Thyroid gland (tissue), 4 donors: ENCODE measurements at regions not wholly inside any gene's neighbourhood (a gene's known extent, or its start where the extent isn't known, plus 50 kb on each side); places are given as distances from the start of the nearest gene placed in this dataset.

ENCODE experiments used
- DNase-seq, 2 donors: peaks; one replicate each; pipeline ENCODE4 v3.0.0-alpha.2; 2019
- H3K27ac ChIP-seq, 3 donors: fragments of 200-600 bp; sonication (generic); 1 replicate in 2 of 3; 2 replicates in 1 of 3; pipeline ENCODE4 v1.5.1; 2016 to 2019; ENCODE audit warnings: mild to moderate bottlenecking in 1 of 3, moderate library complexity in 1 of 3
- H3K27me3 ChIP-seq: fragments of 200-600 bp; sonication (generic); one replicate; pipeline ENCODE4 v1.5.1; 2019
- H3K36me3 ChIP-seq, 2 donors: fragments of 200-600 bp; sonication (generic); one replicate each; pipeline ENCODE4 v1.5.1; 2016 to 2019
- H3K4me1 ChIP-seq, 2 donors: fragments of 200-600 bp; sonication (generic); one replicate each; pipeline ENCODE4 v1.5.1; 2017 to 2019
- H3K4me3 ChIP-seq, 3 donors: fragments of 200-600 bp; sonication (generic); replicated peaks in 1 of 3; 1 replicate in 2 of 3; 2 replicates in 1 of 3; pipeline ENCODE4 v1.5.1; 2016; ENCODE audit warnings: mild to moderate bottlenecking in 1 of 3
- H3K9me3 ChIP-seq: fragments of 200-600 bp; sonication (generic); one replicate; pipeline ENCODE4 v1.5.1; 2017
- CTCF ChIP-seq, 6 experiments: fragments of 200-600 bp in 3 of 6; fragments of 450-650 bp in 3 of 6; sonication (generic) in 3 of 6; IDR thresholded peaks; one replicate each; pipeline ENCODE4 v1.5.1; 2016 to 2019; ENCODE audit warnings: antibody characterized with exemption in 6 of 6, mild to moderate bottlenecking in 2 of 6, inconsistent platforms in 1 of 6, moderate library complexity in 1 of 6
- POLR2A ChIP-seq, 2 donors: fragments of 450-650 bp; IDR thresholded peaks; one replicate each; pipeline ENCODE4 v1.6.1; 2017; ENCODE audit warnings: antibody characterized with exemption in 2 of 2, mild to moderate bottlenecking in 2 of 2, moderate library complexity in 1 of 2
- whole genome bisulfite sequencing, 2 donors: methylation state at CpG; one replicate each; pipeline ENCODE4 v1.1.5; 2017; 5-methylcytosine and 5-hydroxymethylcytosine counted together
- intact Hi-C: fragments of 100-400 bp; cut with DNase I; formaldehyde crosslinking; loops from one replicate; pipeline ENCODE4 v1.15.1; 2023

- intact Hi-C loops: no loop called here
- no peak for DNase-seq
- Histone ChIP-seq H3K36me3 (no peaks in the 10 kb centered on the region), H3K27me3 (no peaks in the 10 kb centered on the region), H3K27ac (no peak overlapping the region), H3K4me1 (no peaks in the 10 kb centered on the region), H3K9me3 (no peaks in the 10 kb centered on the region), H3K4me3 (no peak overlapping the region)
- TF ChIP-seq POLR2A (IDR thresholded peaks at IDR 0.05): no peak
- TF ChIP-seq CTCF (IDR thresholded peaks at IDR 0.05): no peak
- 78 to 89% methylated on average over 4 of the region's 4 CpGs for WGBS, 2 donors
Measured at GRCh38 chr20:51301026-51301425, 241.5 kb downstream of the NFATC2 start.

- DNase-seq: no peak
- Histone ChIP-seq H3K36me3 (no peaks in the 10 kb centered on the region), H3K27me3 (no peaks in the 10 kb centered on the region), H3K4me3 (no peak overlapping the region), H3K9me3 (no peaks in the 10 kb centered on the region), H3K27ac (no peak overlapping the region), H3K4me1 (no peaks in the 10 kb centered on the region)
- TF ChIP-seq POLR2A (IDR thresholded peaks at IDR 0.05): no peak
- no peak for TF ChIP-seq CTCF (IDR thresholded peaks at IDR 0.05)
- intact Hi-C loops: no loop called here
- WGBS, 2 donors: 63 to 71% methylated on average over 2 of the region's 2 CpGs
Measured at GRCh38 chr20:51300104-51300503, 242.4 kb downstream of the NFATC2 start.

GRCh38 chr20:51299413-51299812, 243.1 kb downstream of the NFATC2 start:
- no peak overlapping the region for H3K27ac ChIP-seq
- H3K4me1 ChIP-seq: no peaks in the 10 kb centered on the region
- TF ChIP-seq CTCF (IDR thresholded peaks at IDR 0.05) (no peak), POLR2A (IDR thresholded peaks at IDR 0.05) (no peak)
- DNase-seq: no peak
- intact Hi-C loops: no loop called here
- no peaks in the 10 kb centered on the region for H3K27me3 ChIP-seq
- H3K4me3 ChIP-seq: no peak overlapping the region
- no peaks in the 10 kb centered on the region for H3K9me3 ChIP-seq
- H3K36me3 ChIP-seq: no peaks in the 10 kb centered on the region
- WGBS, 2 donors: 89 to 100% methylated on average over 1 of the region's 1 CpG

- DNase-seq: no peak
- H3K36me3 ChIP-seq: no peaks in the 10 kb centered on the region
- H3K4me1 ChIP-seq: no peaks in the 10 kb centered on the region
- no peak overlapping the region for H3K4me3 ChIP-seq
- WGBS, 2 donors: 61 to 65% methylated on average over 9 of the region's 9 CpGs
- no peak overlapping the region for H3K27ac ChIP-seq
- H3K27me3 ChIP-seq: no peaks in the 10 kb centered on the region
- TF ChIP-seq CTCF (IDR thresholded peaks at IDR 0.05) (no peak), POLR2A (IDR thresholded peaks at IDR 0.05) (no peak)
- H3K9me3 ChIP-seq: no peaks in the 10 kb centered on the region
- intact Hi-C loops: no loop called here
Measured at GRCh38 chr20:51298141-51298749, 244.3 kb downstream of the NFATC2 start.

GRCh38 chr20:51287628-51288413, 254.7 kb downstream of the NFATC2 start:
- Histone ChIP-seq H3K9me3 (no peaks in the 10 kb centered on the region), H3K27ac (no peak overlapping the region), H3K4me3 (no peak overlapping the region), H3K4me1 (no peaks in the 10 kb centered on the region), H3K27me3 (no peaks in the 10 kb centered on the region), H3K36me3 (no peaks in the 10 kb centered on the region)
- WGBS, 2 donors: 55 to 69% methylated on average over 4 to 5 of the region's 5 CpGs
- no peak for DNase-seq
- TF ChIP-seq CTCF (IDR thresholded peaks at IDR 0.05) (no peak), POLR2A (IDR thresholded peaks at IDR 0.05) (no peak)
- intact Hi-C loops: no loop called here
